SK-N-SH (cell line): ENCODE measurements at regions not wholly inside any gene's neighbourhood (a gene's known extent, or its start where the extent isn't known, plus 50 kb on each side); places are given as distances from the start of the nearest gene placed in this dataset.

Source experiments
- CTCF ChIA-PET: fragments of 300-600, 350-600 bp; formaldehyde crosslinking; extraction: SDS; loops from one replicate; lab custom pipeline; 2021; lab: Yijun Ruan, JAX
- POLR2A ChIA-PET: fragments of 350-600 bp; sonication (Branson Sonifier 250); formaldehyde crosslinking; extraction: SDS; loops from one replicate; lab custom pipeline; 2020; ENCODE audit warnings: antibody characterized with exemption, inconsistent platforms; lab: Yijun Ruan, JAX
- DNase-seq: peaks from one replicate; pipeline ENCODE4 v3.0.0; 2012
- H2AFZ ChIP-seq: fragments of 200-600 bp; sonication (generic); 2 replicates; pipeline ENCODE4 v1.8.1; 2016; ENCODE audit warnings: antibody characterized with exemption, mild to moderate bottlenecking, low read depth
- H3F3A ChIP-seq: fragments of 200-600 bp; sonication (generic); replicated peaks from 2 replicates; pipeline ENCODE3; 2016; ENCODE audit warnings: antibody characterized with exemption, mild to moderate bottlenecking; ENCODE audit not compliant: insufficient read depth
- H3K27ac ChIP-seq, 2 experiments: fragments of 200-500 bp in 1 of 2; fragments of 200-600 bp in 1 of 2; sonication (Bioruptor generic) in 1 of 2; sonication (generic), shearing (Covaris generic) in 1 of 2; 2 replicates each; pipeline versions ENCODE4 v1.5.1 to v1.6.1; 2014 to 2016; ENCODE audit warnings: low read depth in 2 of 2, inconsistent platforms in 1 of 2, low read length in 1 of 2, mild to moderate bottlenecking in 1 of 2, mixed read lengths in 1 of 2
- H3K27me3 ChIP-seq: fragments of 200-600 bp; sonication (generic), shearing (Covaris generic); 2 replicates; pipeline ENCODE4 v1.6.1; 2016; ENCODE audit warnings: mixed run types; ENCODE audit not compliant: insufficient read depth
- H3K36me3 ChIP-seq, 2 experiments: fragments of 200-500 bp in 1 of 2; fragments of 200-600 bp in 1 of 2; sonication (Bioruptor generic) in 1 of 2; sonication (generic) in 1 of 2; replicated peaks in 1 of 2; 2 replicates each; pipeline versions ENCODE3 to v1.5.1; 2014 to 2016; ENCODE audit warnings: low read length in 1 of 2, mild to moderate bottlenecking in 1 of 2; ENCODE audit not compliant: insufficient read depth in 2 of 2, control insufficient read depth in 1 of 2
- H3K4me1 ChIP-seq, 2 experiments: fragments of 200-500 bp in 1 of 2; fragments of 200-600 bp in 1 of 2; sonication (Bioruptor generic) in 1 of 2; sonication (generic), shearing (Covaris generic) in 1 of 2; 2 replicates each; pipeline versions ENCODE4 v1.5.1 to v1.6.1; 2014 to 2016; ENCODE audit warnings: low read depth in 1 of 2, low read length in 1 of 2, mixed run types in 1 of 2; ENCODE audit not compliant: insufficient read depth in 2 of 2, control insufficient read depth in 1 of 2
- H3K4me2 ChIP-seq: fragments of 200-600 bp; sonication (generic), shearing (Covaris generic); 2 replicates; pipeline ENCODE4 v1.6.1; 2017; ENCODE audit warnings: mixed run types
- H3K4me3 ChIP-seq, 2 experiments: fragments of 200-500 bp in 1 of 2; fragments of 200-600 bp in 1 of 2; sonication (Bioruptor generic) in 1 of 2; sonication (generic), shearing (Covaris generic) in 1 of 2; 2 replicates each; pipeline versions ENCODE4 v1.5.1 to v1.8.1; 2014 to 2016; ENCODE audit warnings: low read depth in 2 of 2, inconsistent platforms in 1 of 2, low read length in 1 of 2, mild to moderate bottlenecking in 1 of 2, mixed read lengths in 1 of 2, moderate library complexity in 1 of 2
- H3K79me2 ChIP-seq: fragments of 200-600 bp; sonication (generic); 2 replicates; pipeline ENCODE4 v1.8.1; 2017; ENCODE audit warnings: mild to moderate bottlenecking; ENCODE audit not compliant: insufficient read depth
- H3K9ac ChIP-seq: fragments of 200-600 bp; sonication (generic); 2 replicates; pipeline ENCODE4 v1.6.1; 2017; ENCODE audit warnings: mixed run types
- H3K9me2 ChIP-seq: fragments of 200-600 bp; sonication (generic); 2 replicates; pipeline ENCODE4 v1.6.1; 2017; ENCODE audit warnings: mixed run types
- H3K9me3 ChIP-seq: fragments of 200-600 bp; sonication (generic); 2 replicates; pipeline ENCODE4 v1.6.1; 2017; ENCODE audit warnings: mixed run types, mild to moderate bottlenecking, moderate library complexity
- H4K20me1 ChIP-seq: fragments of 200-600 bp; sonication (generic); 2 replicates; pipeline ENCODE4 v1.6.1; 2017; ENCODE audit warnings: mild to moderate bottlenecking, mixed run types; ENCODE audit not compliant: insufficient read depth
- CHD2 ChIP-seq: fragments of 150-350 bp; IDR thresholded peaks from 2 replicates; pipeline ENCODE4 v1.6.1; 2018; ENCODE audit warnings: low read length; ENCODE audit not compliant: partially characterized antibody
- CTCF ChIP-seq: fragments of 200-600 bp; sonication (generic); IDR thresholded peaks from 2 replicates; pipeline ENCODE4 v1.6.1; 2017; ENCODE audit warnings: antibody characterized with exemption, mild to moderate bottlenecking, moderate library complexity
- EZH2phosphoT487 ChIP-seq: fragments of 200-600 bp; sonication (generic); IDR thresholded peaks from 2 replicates; pipeline ENCODE4 v1.6.1; 2017; ENCODE audit warnings: low read depth, mixed run types, mild to moderate bottlenecking, antibody characterized with exemption, moderate library complexity, borderline replicate concordance
- FOSL2 ChIP-seq: IDR thresholded peaks from 2 replicates; pipeline ENCODE4 v1.4.0; 2012; ENCODE audit warnings: low read depth, mild to moderate bottlenecking, moderate library complexity, borderline replicate concordance
- GABPA ChIP-seq: IDR thresholded peaks from 2 replicates; pipeline ENCODE4 v1.4.0; 2012; ENCODE audit warnings: low read depth, mild to moderate bottlenecking
- GATA2 ChIP-seq: sonication (generic); formaldehyde crosslinking; IDR thresholded peaks from 2 replicates; pipeline ENCODE4 v1.5.0; 2020; ENCODE audit warnings: mild to moderate bottlenecking, missing genetic modification reagents
- JUND ChIP-seq: IDR thresholded peaks from 2 replicates; pipeline ENCODE4 v1.4.0; 2012
- MEF2A ChIP-seq: IDR thresholded peaks from 2 replicates; pipeline ENCODE4 v1.4.0; 2012; ENCODE audit warnings: low read depth, borderline replicate concordance
- NFIC ChIP-seq: IDR thresholded peaks from 2 replicates; pipeline ENCODE4 v1.4.0; 2012; ENCODE audit warnings: borderline replicate concordance
- NRF1 ChIP-seq: IDR thresholded peaks from 2 replicates; pipeline ENCODE4 v1.6.1; 2012; ENCODE audit warnings: low read depth, mild to moderate bottlenecking, low read length
- POLR2AphosphoS5 ChIP-seq: IDR thresholded peaks from 2 replicates; pipeline ENCODE4 v1.6.1; 2012; ENCODE audit warnings: low read depth, low read length
- RAD21 ChIP-seq: IDR thresholded peaks from 2 replicates; pipeline ENCODE4 v1.6.1; 2012; ENCODE audit warnings: mild to moderate bottlenecking, low read length
- RFX5 ChIP-seq: IDR thresholded peaks from 2 replicates; pipeline ENCODE4 v1.6.1; 2012; ENCODE audit warnings: mild to moderate bottlenecking, improper control_type of control experiment, low read length
- SMC3 ChIP-seq: IDR thresholded peaks from 2 replicates; pipeline ENCODE4 v1.6.1; 2012; ENCODE audit warnings: low read depth, low read length, improper control_type of control experiment
- TAF1 ChIP-seq: IDR thresholded peaks from 2 replicates; pipeline ENCODE4 v1.6.1; 2012; ENCODE audit warnings: low read depth, mild to moderate bottlenecking, low read length, moderate library complexity, borderline replicate concordance
- TCF12 ChIP-seq: IDR thresholded peaks from 2 replicates; pipeline ENCODE4 v1.4.0; 2012
- TEAD4 ChIP-seq: IDR thresholded peaks from 2 replicates; pipeline ENCODE4 v1.4.0; 2012; ENCODE audit warnings: mild to moderate bottlenecking, borderline replicate concordance; ENCODE audit not compliant: insufficient read depth
- USF2 ChIP-seq: fragments of 150-350 bp; IDR thresholded peaks from 2 replicates; pipeline ENCODE4 v1.6.1; 2017; ENCODE audit warnings: antibody characterized with exemption, low read length, low read depth, borderline replicate concordance
- WGBS: methylation state at CpG from one replicate; pipeline ENCODE4 v1.1.6; 2017; ENCODE audit warnings: low lambda C conversion rate; 5-methylcytosine and 5-hydroxymethylcytosine counted together
- TF ChIP-seq, protein P1 (sequence below): fragments of 150-350 bp; IDR thresholded peaks from 2 replicates; pipeline ENCODE4 v1.6.1; 2016; ENCODE audit warnings: mild to moderate bottlenecking, low read depth, low read length
- TF ChIP-seq, protein P2 (sequence below): IDR thresholded peaks from 2 replicates; pipeline ENCODE4 v1.4.0; 2012; ENCODE audit warnings: low read depth
- TF ChIP-seq, protein P3 (sequence below): IDR thresholded peaks from 2 replicates; pipeline ENCODE4 v1.4.0; 2012; ENCODE audit warnings: low read depth, borderline replicate concordance

DNA sequence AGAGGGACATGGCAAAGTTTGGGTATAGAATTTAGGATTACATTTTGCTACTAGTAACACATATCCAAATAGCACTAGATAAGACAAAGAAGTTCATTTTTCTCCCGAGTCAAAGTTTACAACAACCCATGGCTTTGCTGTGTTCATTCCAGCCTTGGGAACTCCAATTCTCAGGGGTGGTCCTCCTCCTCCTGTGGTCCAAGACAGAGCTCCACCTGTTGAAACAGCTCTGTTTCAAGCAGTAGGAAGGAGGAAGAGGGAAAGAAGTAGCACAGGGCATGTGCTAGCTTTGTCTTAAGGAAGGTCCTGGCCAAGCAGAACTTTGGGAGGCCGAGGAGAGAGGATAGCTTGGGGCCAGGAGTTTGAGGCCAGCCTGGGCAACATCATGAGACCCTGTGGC is 113.8 kb upstream of the SIX2 start:
- H2AFZ ChIP-seq, result no peak overlapping the region
- H3K79me2 ChIP-seq, result no peaks in the 10 kb centered on the region
- no peak for TF ChIP-seq NFIC
- no peak for TF ChIP-seq EZH2phosphoT487
- no peak for TF ChIP-seq NRF1
- TF ChIP-seq SMC3, result no peak
- no peak for TF ChIP-seq USF2
- TF ChIP-seq, protein P1, sequence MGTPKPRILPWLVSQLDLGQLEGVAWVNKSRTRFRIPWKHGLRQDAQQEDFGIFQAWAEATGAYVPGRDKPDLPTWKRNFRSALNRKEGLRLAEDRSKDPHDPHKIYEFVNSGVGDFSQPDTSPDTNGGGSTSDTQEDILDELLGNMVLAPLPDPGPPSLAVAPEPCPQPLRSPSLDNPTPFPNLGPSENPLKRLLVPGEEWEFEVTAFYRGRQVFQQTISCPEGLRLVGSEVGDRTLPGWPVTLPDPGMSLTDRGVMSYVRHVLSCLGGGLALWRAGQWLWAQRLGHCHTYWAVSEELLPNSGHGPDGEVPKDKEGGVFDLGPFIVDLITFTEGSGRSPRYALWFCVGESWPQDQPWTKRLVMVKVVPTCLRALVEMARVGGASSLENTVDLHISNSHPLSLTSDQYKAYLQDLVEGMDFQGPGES, result no peak
- TF ChIP-seq TAF1, result no peak
- TF ChIP-seq CTCF, result no peak
- H4K20me1 ChIP-seq, result no peaks in the 10 kb centered on the region
- CTCF ChIA-PET, result interaction anchor here (1.0 kb wide), 1 partner anchor 109 kb away, joined by 3 read pairs; no protein-coding TSS in a partner anchor
- POLR2A ChIA-PET, result no interaction called here
- H3K4me3 ChIP-seq, result no peak overlapping the region
- no peak overlapping the region for H3K27ac ChIP-seq
- no peaks in the 10 kb centered on the region for H3K9me3 ChIP-seq
- peaks cover 3 to 23% of the 10 kb centered on the region in 2 experiments; a peak in 2 of 4 replicates for H3K4me1 ChIP-seq
- H3K9ac ChIP-seq, result no peak overlapping the region
- H3K4me2 ChIP-seq, result no peak overlapping the region
- no peaks in the 10 kb centered on the region for H3K27me3 ChIP-seq
- H3F3A ChIP-seq, result peaks cover 14% of the 10 kb centered on the region
- no peaks in the 10 kb centered on the region for H3K9me2 ChIP-seq
- no peaks in the 10 kb centered on the region for H3K36me3 ChIP-seq
- 80% methylated on average over 2 of the region's 2 CpGs for WGBS
- DNase-seq, result no peak

DNA sequence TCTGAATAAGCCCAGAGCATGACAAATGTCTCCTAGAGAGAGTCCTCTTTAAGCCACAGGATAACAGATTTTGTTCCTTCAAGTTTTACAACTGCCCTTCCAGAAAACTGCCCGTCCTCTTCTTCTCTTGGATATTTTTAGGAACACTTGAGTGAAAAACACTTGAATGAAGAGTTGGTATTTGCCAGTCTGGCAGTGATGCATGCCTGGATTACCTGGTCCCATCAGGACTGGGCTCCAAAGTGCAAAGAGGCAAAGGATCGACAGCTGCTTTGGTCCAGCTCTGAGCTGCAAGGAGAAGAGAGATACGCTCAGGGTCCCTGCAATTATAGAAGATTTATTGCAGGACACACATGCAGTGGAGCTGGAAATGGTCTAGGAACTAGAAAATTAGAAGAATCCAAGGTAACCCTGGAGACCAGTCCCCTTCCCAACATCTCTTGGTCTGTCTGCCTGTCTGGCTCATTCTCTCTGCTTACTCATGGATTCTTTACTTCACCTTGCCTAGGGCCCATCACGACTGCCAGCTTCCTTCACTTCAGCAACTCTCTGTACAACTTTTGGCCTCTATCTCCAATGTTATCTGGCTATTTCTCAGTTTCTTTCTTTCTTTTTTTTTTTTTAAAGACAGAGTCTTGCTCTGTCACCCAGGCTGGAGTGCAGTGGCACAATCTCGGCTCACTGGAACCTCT is 112.1 kb upstream of the SIX2 start:
- H4K20me1 ChIP-seq, result no peaks in the 10 kb centered on the region
- no peaks in the 10 kb centered on the region for H3K36me3 ChIP-seq
- H3K27ac ChIP-seq, result no peak overlapping the region
- H3K27me3 ChIP-seq, result no peaks in the 10 kb centered on the region
- no peaks in the 10 kb centered on the region for H3K79me2 ChIP-seq
- no peak overlapping the region for H2AFZ ChIP-seq
- H3K4me3 ChIP-seq, result no peak overlapping the region
- H3K4me2 ChIP-seq, result no peak overlapping the region
- H3F3A ChIP-seq, result peaks cover 14% of the 10 kb centered on the region
- POLR2A ChIA-PET, result no interaction called here
- DNase-seq, result no peak
- no peaks in the 10 kb centered on the region for H3K9me3 ChIP-seq
- CTCF ChIA-PET, result interaction anchor here (0.7 kb wide), 1 partner anchor 825 kb away, joined by 3 read pairs; no protein-coding TSS in a partner anchor
- 84% methylated on average over 5 of the region's 5 CpGs for WGBS
- no peaks in the 10 kb centered on the region for H3K9me2 ChIP-seq
- H3K9ac ChIP-seq, result no peak overlapping the region
- peaks cover 18 to 20% of the 10 kb centered on the region in 2 experiments; a peak in 3 of 4 replicates for H3K4me1 ChIP-seq
- TF ChIP-seq TEAD4, result no peak
- TF ChIP-seq, protein P2, sequence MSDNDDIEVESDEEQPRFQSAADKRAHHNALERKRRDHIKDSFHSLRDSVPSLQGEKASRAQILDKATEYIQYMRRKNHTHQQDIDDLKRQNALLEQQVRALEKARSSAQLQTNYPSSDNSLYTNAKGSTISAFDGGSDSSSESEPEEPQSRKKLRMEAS, result no peak
- TF ChIP-seq TCF12, result no peak
- no peak for TF ChIP-seq GABPA
- TF ChIP-seq JUND, result no peak
- TF ChIP-seq, protein P1, result no peak
- TF ChIP-seq RAD21, result no peak
- TF ChIP-seq MEF2A, result no peak
- no peak for TF ChIP-seq POLR2AphosphoS5
- no peak for TF ChIP-seq FOSL2
- TF ChIP-seq, protein P3, sequence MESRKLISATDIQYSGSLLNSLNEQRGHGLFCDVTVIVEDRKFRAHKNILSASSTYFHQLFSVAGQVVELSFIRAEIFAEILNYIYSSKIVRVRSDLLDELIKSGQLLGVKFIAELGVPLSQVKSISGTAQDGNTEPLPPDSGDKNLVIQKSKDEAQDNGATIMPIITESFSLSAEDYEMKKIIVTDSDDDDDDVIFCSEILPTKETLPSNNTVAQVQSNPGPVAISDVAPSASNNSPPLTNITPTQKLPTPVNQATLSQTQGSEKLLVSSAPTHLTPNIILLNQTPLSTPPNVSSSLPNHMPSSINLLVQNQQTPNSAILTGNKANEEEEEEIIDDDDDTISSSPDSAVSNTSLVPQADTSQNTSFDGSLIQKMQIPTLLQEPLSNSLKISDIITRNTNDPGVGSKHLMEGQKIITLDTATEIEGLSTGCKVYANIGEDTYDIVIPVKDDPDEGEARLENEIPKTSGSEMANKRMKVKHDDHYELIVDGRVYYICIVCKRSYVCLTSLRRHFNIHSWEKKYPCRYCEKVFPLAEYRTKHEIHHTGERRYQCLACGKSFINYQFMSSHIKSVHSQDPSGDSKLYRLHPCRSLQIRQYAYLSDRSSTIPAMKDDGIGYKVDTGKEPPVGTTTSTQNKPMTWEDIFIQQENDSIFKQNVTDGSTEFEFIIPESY, result no peak
- TF ChIP-seq GATA2 (CRISPR knock-in tag), result no peak
- TF ChIP-seq CHD2, result no peak
- TF ChIP-seq RFX5, result no peak
